ENCODE measurements at regions not wholly inside any gene's neighbourhood (a gene's known extent, or its start where the extent isn't known, plus 50 kb on each side); places are given as distances from the start of the nearest gene placed in this dataset.

- TF ChIP-seq ZNF274 (IDR thresholded peaks at IDR 0.05; ENCODE audit: low read depth, low read length), result no peak
- TF ChIP-seq YY1 (IDR thresholded peaks at IDR 0.05; ENCODE audit: insufficient read depth, insufficient read length), result no peak
- TF ChIP-seq SUZ12 (IDR thresholded peaks at IDR 0.05; ENCODE audit: extremely low read depth, insufficient read depth, insufficient read length), result no peak
Measured at GRCh38 chr19:31627620-31628365, 278.6 kb upstream of the TSHZ3 start.
